H9 (cell line): ENCODE measurements at regions not wholly inside any gene's neighbourhood (a gene's known extent, or its start where the extent isn't known, plus 50 kb on each side); places are given as distances from the start of the nearest gene placed in this dataset.

Source experiments
- DNase-seq: peaks from one replicate; pipeline ENCODE4 v3.0.0-alpha.2; 2017
- H2AFZ ChIP-seq: one replicate; pipeline ENCODE4 v1.6.1; 2013; ENCODE audit warnings: mild to moderate bottlenecking, low read length, control low read depth, moderate library complexity
- H2AK5ac ChIP-seq: 2 replicates; pipeline ENCODE4 v1.6.1; 2013; ENCODE audit warnings: low read length, control low read depth, mixed read lengths; ENCODE audit not compliant: insufficient read length
- H2BK120ac ChIP-seq: one replicate; pipeline ENCODE4 v1.6.1; 2013; ENCODE audit warnings: low read depth, mild to moderate bottlenecking, low read length, control low read depth, inconsistent platforms; ENCODE audit not compliant: poor library complexity, severe bottlenecking
- H2BK12ac ChIP-seq: 2 replicates; pipeline ENCODE4 v1.6.1; 2013; ENCODE audit warnings: low read length, control low read depth, mixed read lengths, low read depth; ENCODE audit not compliant: insufficient read length
- H2BK15ac ChIP-seq: 2 replicates; pipeline ENCODE4 v1.6.1; 2013; ENCODE audit warnings: low read depth, low read length, control low read depth
- H2BK20ac ChIP-seq: one replicate; pipeline ENCODE4 v1.6.1; 2013; ENCODE audit warnings: low read depth, mild to moderate bottlenecking, low read length, control low read depth, inconsistent platforms; ENCODE audit not compliant: poor library complexity, severe bottlenecking
- H2BK5ac ChIP-seq: 2 replicates; pipeline ENCODE4 v1.6.1; 2013; ENCODE audit warnings: low read length, control low read depth, mixed read lengths; ENCODE audit not compliant: insufficient read length
- H3K14ac ChIP-seq: 2 replicates; pipeline ENCODE4 v1.6.1; 2013; ENCODE audit warnings: low read length, control low read depth; ENCODE audit not compliant: insufficient read depth
- H3K18ac ChIP-seq: 2 replicates; pipeline ENCODE4 v1.6.1; 2013; ENCODE audit warnings: low read depth, mild to moderate bottlenecking, mixed read lengths, low read length, control low read depth; ENCODE audit not compliant: insufficient read length
- H3K23ac ChIP-seq: 2 replicates; pipeline ENCODE4 v1.6.1; 2013; ENCODE audit warnings: low read length, control low read depth, mixed read lengths, low read depth; ENCODE audit not compliant: insufficient read length
- H3K23me2 ChIP-seq: 2 replicates; pipeline ENCODE4 v1.6.1; 2013; ENCODE audit warnings: low read depth, mild to moderate bottlenecking, mixed read lengths, low read length, control low read depth; ENCODE audit not compliant: insufficient read length, poor library complexity, severe bottlenecking
- H3K27ac ChIP-seq: 2 replicates; pipeline ENCODE4 v1.5.1; 2013; ENCODE audit warnings: low read length, control low read depth, mixed read lengths, low read depth; ENCODE audit not compliant: insufficient read length
- H3K27me3 ChIP-seq: 2 replicates; pipeline ENCODE4 v1.6.1; 2013; ENCODE audit warnings: low read length, control low read depth, inconsistent platforms; ENCODE audit not compliant: insufficient read depth
- H3K4ac ChIP-seq: 2 replicates; pipeline ENCODE4 v1.6.1; 2013; ENCODE audit warnings: low read depth, mild to moderate bottlenecking, control low read depth, inconsistent platforms, low read length, moderate library complexity
- H3K4me1 ChIP-seq: 2 replicates; pipeline ENCODE4 v1.6.1; 2013; ENCODE audit warnings: low read length, control low read depth, inconsistent platforms; ENCODE audit not compliant: insufficient read depth
- H3K4me2 ChIP-seq: 2 replicates; pipeline ENCODE4 v1.6.1; 2013; ENCODE audit warnings: low read length, control low read depth, mixed read lengths; ENCODE audit not compliant: insufficient read length, insufficient read depth
- H3K56ac ChIP-seq: 2 replicates; pipeline ENCODE4 v1.6.1; 2013; ENCODE audit warnings: low read depth, mild to moderate bottlenecking, mixed read lengths, low read length, control low read depth; ENCODE audit not compliant: insufficient read length
- H3K79me1 ChIP-seq: 2 replicates; pipeline ENCODE4 v1.6.1; 2013; ENCODE audit warnings: low read depth, mild to moderate bottlenecking, moderate library complexity, low read length, control low read depth, inconsistent platforms; ENCODE audit not compliant: insufficient read depth, poor library complexity, severe bottlenecking
- H3K79me2 ChIP-seq: 2 replicates; pipeline ENCODE4 v1.6.1; 2013; ENCODE audit warnings: low read length, control low read depth, inconsistent platforms; ENCODE audit not compliant: insufficient read depth
- H3K9ac ChIP-seq: 2 replicates; pipeline ENCODE4 v1.6.1; 2013; ENCODE audit warnings: low read length, control low read depth, mixed read lengths; ENCODE audit not compliant: insufficient read length; ENCODE audit errors: extremely low read depth
- H3K9me3 ChIP-seq: one replicate; pipeline ENCODE4 v1.6.1; 2013; ENCODE audit warnings: low read depth, low read length, inconsistent platforms; ENCODE audit not compliant: control insufficient read depth
- H3T11ph ChIP-seq: one replicate; pipeline ENCODE4 v1.6.1; 2013; ENCODE audit warnings: mild to moderate bottlenecking, low read length, control low read depth, inconsistent platforms
- H4K20me1 ChIP-seq: one replicate; pipeline ENCODE4 v1.6.1; 2013; ENCODE audit not compliant: control insufficient read depth, insufficient read length, insufficient read depth
- H4K5ac ChIP-seq: 2 replicates; pipeline ENCODE4 v1.6.1; 2013; ENCODE audit warnings: low read depth, mild to moderate bottlenecking, mixed read lengths, low read length, control low read depth; ENCODE audit not compliant: insufficient read length
- H4K8ac ChIP-seq: replicated peaks from 2 replicates; pipeline ENCODE4 v1.6.1; 2013; ENCODE audit warnings: low read length, control low read depth, mixed read lengths, low read depth; ENCODE audit not compliant: insufficient read length
- H4K91ac ChIP-seq: 2 replicates; pipeline ENCODE4 v1.6.1; 2013; ENCODE audit warnings: low read depth, mild to moderate bottlenecking, moderate library complexity, mixed read lengths, low read length, control low read depth; ENCODE audit not compliant: insufficient read length
- H3K27ac Mint-ChIP-seq, 3 experiments: 2 replicates in 2 of 3; 3 replicates in 1 of 3; pipeline ENCODE4 v1.8.0; 2020 to 2021; ENCODE audit warnings: mixed read lengths in 3 of 3, mild to moderate bottlenecking in 1 of 3, moderate library complexity in 1 of 3
- H3K27me3 Mint-ChIP-seq: 2 replicates; pipeline ENCODE4 v1.8.0; 2021; ENCODE audit warnings: low read depth, mild to moderate bottlenecking, moderate library complexity, mixed read lengths
- H3K36me3 Mint-ChIP-seq, 3 experiments: 2 replicates in 2 of 3; 3 replicates in 1 of 3; pipeline ENCODE4 v1.8.0; 2020 to 2021; ENCODE audit warnings: low read depth in 3 of 3, mixed read lengths in 3 of 3; ENCODE audit not compliant: insufficient read depth in 1 of 3
- H3K4me1 Mint-ChIP-seq, 2 experiments: 2 replicates each; pipeline ENCODE4 v1.8.0; 2020; ENCODE audit warnings: mixed read lengths in 2 of 2
- H3K4me3 Mint-ChIP-seq, 2 experiments: 2 replicates in 1 of 2; 3 replicates in 1 of 2; pipeline ENCODE4 v1.8.0; 2020 to 2021; ENCODE audit warnings: mild to moderate bottlenecking in 2 of 2, mixed read lengths in 2 of 2, moderate library complexity in 1 of 2
- H3K9me3 Mint-ChIP-seq, 2 experiments: 2 replicates in 1 of 2; 3 replicates in 1 of 2; pipeline ENCODE4 v1.8.0; 2020; ENCODE audit warnings: mild to moderate bottlenecking in 2 of 2, mixed read lengths in 2 of 2, moderate library complexity in 1 of 2
- CTCF ChIP-seq: fragments of 200-600 bp; sonication (generic); conservative IDR thresholded peaks from 3 replicates; pipeline ENCODE4 v1.8.0; 2021; ENCODE audit warnings: antibody characterized with exemption, mild to moderate bottlenecking
- WGBS: extraction: QIAGEN DNeasy Blood & Tissue Kit; methylation state at CpG from one replicate; pipeline ENCODE4 v1.1.7; 2013; ENCODE audit warnings: missing lambda C conversion rate, low lambda C conversion rate, mixed read lengths; ENCODE audit not compliant: insufficient read length; ENCODE audit errors: extremely low coverage; 5-methylcytosine and 5-hydroxymethylcytosine counted together

DNA sequence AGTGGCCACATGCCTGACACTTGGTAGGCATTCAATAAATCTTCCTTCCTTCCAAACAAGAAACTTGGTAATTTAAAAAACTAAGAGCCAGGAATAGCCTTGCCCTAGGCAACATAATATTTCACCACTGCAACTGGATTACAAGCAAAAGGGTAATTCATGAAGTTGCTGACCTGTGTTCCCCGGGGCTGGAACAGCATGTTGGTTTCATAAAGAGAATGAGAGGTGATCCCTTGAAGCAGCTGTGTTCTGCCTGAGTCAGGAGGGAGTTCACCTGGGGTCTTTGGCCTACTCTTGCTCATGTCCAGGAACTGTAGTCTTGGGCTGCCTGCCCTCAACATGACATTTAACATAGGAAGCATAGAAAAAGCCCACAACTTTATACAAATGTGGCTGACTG lies 329.0 kb upstream of the DAB1 start:
- H3K4me2 ChIP-seq: no peak overlapping the region
- H4K5ac ChIP-seq: no peak overlapping the region
- 0 out of 2 replicates have a peak, but pooled peaks cover 3% of the 10 kb centered on the region for H3K4me1 ChIP-seq
- H3K56ac ChIP-seq: no peak overlapping the region
- no peak overlapping the region for H2BK15ac ChIP-seq
- H4K20me1 ChIP-seq: no peaks in the 10 kb centered on the region
- H3K79me2 ChIP-seq: no peaks in the 10 kb centered on the region
- H3K4ac ChIP-seq: no peak overlapping the region
- H3K14ac ChIP-seq: no peak overlapping the region
- no peak overlapping the region for H2AFZ ChIP-seq
- no peak overlapping the region for H3K18ac ChIP-seq
- no peak for DNase-seq
- H3K27me3 ChIP-seq: no peaks in the 10 kb centered on the region
- no peak overlapping the region for H2BK20ac ChIP-seq
- H3K23me2 ChIP-seq: no peaks in the 10 kb centered on the region
- Mint-ChIP-seq H3K4me1 (peaks cover 22 to 29% of the 10 kb centered on the region in 2 experiments), H3K9me3 (no peaks in the 10 kb centered on the region), H3K4me3 (no peak overlapping the region), H3K27ac (no peak overlapping the region), H3K27me3 (no peaks in the 10 kb centered on the region), H3K36me3 (no peaks in the 10 kb centered on the region)
- TF ChIP-seq CTCF: no peak
- H2BK12ac ChIP-seq: no peak overlapping the region
- no peak overlapping the region for H4K8ac ChIP-seq
- no peak overlapping the region for H2BK120ac ChIP-seq
- no peak overlapping the region for H2BK5ac ChIP-seq
- no peak overlapping the region for H3K9ac ChIP-seq
- no CpG with 5 or more reads among the region's 1 CpG for WGBS
- H4K91ac ChIP-seq: no peak overlapping the region
- no peaks in the 10 kb centered on the region for H3K79me1 ChIP-seq
- no peaks in the 10 kb centered on the region for H3K9me3 ChIP-seq
- H3T11ph ChIP-seq: no peak overlapping the region
- no peak overlapping the region for H2AK5ac ChIP-seq
- H3K27ac ChIP-seq: no peak overlapping the region
- no peak overlapping the region for H3K23ac ChIP-seq
